ENCODE measurements at regions not wholly inside any gene's neighbourhood (a gene's known extent, or its start where the extent isn't known, plus 50 kb on each side); places are given as distances from the start of the nearest gene placed in this dataset.

GRCh38 chr1:235022341-235022980, 106.2 kb downstream of the TOMM20 start:
- TF ChIP-seq TAF1 (IDR thresholded peaks at IDR 0.05; ENCODE audit: low read depth) (no peak), TEAD4 (IDR thresholded peaks at IDR 0.05) (no peak), FOXM1 (IDR thresholded peaks at IDR 0.05; ENCODE audit: borderline replicate concordance, low read depth) (no peak), YY1 (IDR thresholded peaks at IDR 0.05; ENCODE audit: low read depth) (no peak)
